ENCODE measurements at regions not wholly inside any gene's neighbourhood (a gene's known extent, or its start where the extent isn't known, plus 50 kb on each side); places are given as distances from the start of the nearest gene placed in this dataset.

DNA sequence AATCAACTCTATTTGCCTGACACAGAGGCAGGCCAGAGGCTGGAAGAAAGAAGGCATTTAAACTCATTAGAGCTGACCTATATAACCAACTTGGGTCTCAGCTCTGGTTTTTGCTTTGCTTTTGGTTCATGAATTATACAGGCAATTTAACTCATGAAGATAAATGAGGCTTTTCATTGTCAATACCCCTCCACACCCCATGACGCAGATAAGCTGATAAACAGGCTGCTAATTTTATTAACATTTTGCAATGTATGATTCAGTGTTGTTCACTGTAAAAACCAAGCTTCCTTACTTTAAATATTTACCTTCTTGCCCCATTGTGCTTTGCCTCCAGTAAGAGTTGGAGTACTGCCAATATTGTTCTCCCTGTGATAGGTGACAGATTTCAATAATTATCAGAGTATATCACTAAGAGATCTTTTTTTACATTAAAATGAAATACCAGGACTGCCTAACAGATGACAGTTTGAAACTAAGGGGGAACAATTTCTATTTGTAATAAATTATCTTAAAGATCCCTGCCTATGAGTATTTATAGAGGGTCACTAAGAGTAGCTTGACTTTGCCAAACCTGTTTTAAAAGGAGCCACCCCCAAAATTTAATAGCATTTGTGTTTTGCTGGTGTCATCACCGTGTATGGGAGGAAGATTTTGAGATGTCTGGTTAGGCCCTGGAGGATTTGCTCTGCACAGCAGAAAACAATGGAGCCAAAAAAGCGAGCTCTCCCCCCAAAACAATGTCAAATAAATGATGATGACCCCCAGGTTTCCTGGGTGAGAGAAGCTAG lies 472.7 kb upstream of the NBEA start:
- TF ChIP-seq, protein P1, sequence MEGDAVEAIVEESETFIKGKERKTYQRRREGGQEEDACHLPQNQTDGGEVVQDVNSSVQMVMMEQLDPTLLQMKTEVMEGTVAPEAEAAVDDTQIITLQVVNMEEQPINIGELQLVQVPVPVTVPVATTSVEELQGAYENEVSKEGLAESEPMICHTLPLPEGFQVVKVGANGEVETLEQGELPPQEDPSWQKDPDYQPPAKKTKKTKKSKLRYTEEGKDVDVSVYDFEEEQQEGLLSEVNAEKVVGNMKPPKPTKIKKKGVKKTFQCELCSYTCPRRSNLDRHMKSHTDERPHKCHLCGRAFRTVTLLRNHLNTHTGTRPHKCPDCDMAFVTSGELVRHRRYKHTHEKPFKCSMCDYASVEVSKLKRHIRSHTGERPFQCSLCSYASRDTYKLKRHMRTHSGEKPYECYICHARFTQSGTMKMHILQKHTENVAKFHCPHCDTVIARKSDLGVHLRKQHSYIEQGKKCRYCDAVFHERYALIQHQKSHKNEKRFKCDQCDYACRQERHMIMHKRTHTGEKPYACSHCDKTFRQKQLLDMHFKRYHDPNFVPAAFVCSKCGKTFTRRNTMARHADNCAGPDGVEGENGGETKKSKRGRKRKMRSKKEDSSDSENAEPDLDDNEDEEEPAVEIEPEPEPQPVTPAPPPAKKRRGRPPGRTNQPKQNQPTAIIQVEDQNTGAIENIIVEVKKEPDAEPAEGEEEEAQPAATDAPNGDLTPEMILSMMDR (IDR thresholded peaks at IDR 0.05; ENCODE audit: low read depth, low read length) = no peak
- no peak for TF ChIP-seq EZH2phosphoT487 (IDR thresholded peaks at IDR 0.05; ENCODE audit: low read depth)

All from OCI-LY3 (cell line).